Ectodermal cell (in vitro differentiated cells): ENCODE measurements at regions not wholly inside any gene's neighbourhood (a gene's known extent, or its start where the extent isn't known, plus 50 kb on each side); places are given as distances from the start of the nearest gene placed in this dataset.

ENCODE experiments used
- H3K27ac ChIP-seq: 2 replicates; pipeline ENCODE4 v1.7.0; 2013; ENCODE audit warnings: mild to moderate bottlenecking, low read depth, low read length; ENCODE audit not compliant: insufficient read depth, poor library complexity, severe bottlenecking
- H3K27me3 ChIP-seq: 2 replicates; pipeline ENCODE4 v1.7.0; 2013; ENCODE audit warnings: mild to moderate bottlenecking, low read length; ENCODE audit not compliant: insufficient read depth, control insufficient read depth, poor library complexity, severe bottlenecking
- H3K36me3 ChIP-seq: one replicate; pipeline ENCODE4 v1.7.0; 2013; ENCODE audit warnings: low read length; ENCODE audit not compliant: control insufficient read depth, insufficient read depth
- H3K4me1 ChIP-seq: one replicate; pipeline ENCODE4 v1.7.0; 2013; ENCODE audit warnings: low read length; ENCODE audit not compliant: control insufficient read depth, insufficient read depth
- H3K4me3 ChIP-seq: 2 replicates; pipeline ENCODE4 v1.7.0; 2013; ENCODE audit warnings: low read depth, low read length, control low read depth; ENCODE audit not compliant: insufficient read depth
- H3K9me3 ChIP-seq: 2 replicates; pipeline ENCODE4 v1.7.0; 2013; ENCODE audit warnings: mild to moderate bottlenecking, low read length, moderate library complexity; ENCODE audit not compliant: control insufficient read depth
- WGBS, 2 experiments: methylation state at CpG; one replicate each; pipeline ENCODE4 v1.1.7; 2013; ENCODE audit warnings: missing lambda C conversion rate in 2 of 2; 5-methylcytosine and 5-hydroxymethylcytosine counted together

DNA sequence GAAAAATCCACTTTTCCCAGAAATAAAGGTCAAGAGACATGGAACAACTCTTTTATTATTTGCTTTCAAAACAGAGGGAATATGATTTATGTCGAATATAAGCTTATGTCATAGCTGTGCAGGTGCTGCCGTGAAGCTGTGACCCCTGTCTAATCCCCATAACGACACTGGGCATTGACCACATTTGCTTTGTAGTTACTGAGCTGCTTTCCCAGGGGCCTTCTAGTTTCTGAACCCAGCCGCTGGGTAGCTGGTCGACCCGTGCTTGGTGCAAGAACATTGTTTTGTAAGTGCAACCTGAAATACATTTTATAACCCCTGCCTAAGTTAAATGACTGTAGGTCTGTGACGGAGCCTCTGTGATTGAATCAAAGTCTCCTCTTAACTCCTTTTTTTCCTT, 144.9 kb upstream of the HDAC9 start:
- H3K4me1 ChIP-seq = no peaks in the 10 kb centered on the region
- no peaks in the 10 kb centered on the region for H3K9me3 ChIP-seq
- no peak overlapping the region for H3K27ac ChIP-seq
- no peak overlapping the region for H3K4me3 ChIP-seq
- no peaks in the 10 kb centered on the region for H3K36me3 ChIP-seq
- H3K27me3 ChIP-seq = no peaks in the 10 kb centered on the region
- WGBS, 2 experiments = 84 to 89% methylated on average over 7 of the region's 7 CpGs

DNA sequence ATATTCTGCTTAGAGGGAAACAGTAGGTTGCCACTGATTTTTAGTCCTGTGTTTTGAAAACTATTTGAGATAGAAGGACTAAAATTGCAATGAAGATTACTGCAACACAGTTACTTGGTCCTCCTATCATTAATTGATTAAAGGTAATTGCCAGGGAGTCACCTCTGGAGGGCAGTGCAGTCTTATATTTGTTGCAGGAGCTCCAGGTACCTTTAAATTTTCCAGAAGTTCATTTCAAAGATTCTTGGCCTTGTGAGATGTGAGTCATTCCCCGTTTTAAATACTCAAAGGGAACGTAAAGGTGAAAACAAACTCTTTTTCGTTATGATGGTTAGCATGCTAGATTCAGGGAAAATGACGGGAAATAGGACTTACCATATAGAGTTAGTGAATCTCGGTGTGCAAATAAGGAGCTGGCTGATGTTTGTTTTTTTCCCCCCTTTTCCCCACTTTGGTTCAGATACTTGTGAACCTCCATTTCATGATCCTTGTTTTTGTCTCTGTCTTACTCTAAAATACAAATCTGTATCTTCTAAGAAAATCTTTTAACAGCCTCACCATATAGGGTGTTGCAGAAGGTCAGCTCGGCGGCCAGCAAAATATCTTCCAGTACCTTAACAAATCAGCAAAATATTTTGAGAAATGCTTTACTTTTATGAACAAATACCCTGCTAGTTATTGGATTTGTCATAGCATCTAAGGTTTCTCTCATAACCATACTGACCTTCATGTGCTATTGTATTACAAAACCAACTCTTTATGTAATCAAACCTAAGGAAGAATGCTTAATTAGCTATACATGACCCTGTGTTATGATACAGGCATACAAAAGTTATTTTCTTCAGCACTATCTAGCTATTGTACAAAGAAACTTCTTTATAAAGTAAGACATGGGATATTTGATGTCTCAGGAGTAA, 143.0 kb upstream of the HDAC9 start:
- Histone ChIP-seq H3K4me3 (no peak overlapping the region), H3K27ac (no peak overlapping the region), H3K9me3 (no peaks in the 10 kb centered on the region), H3K36me3 (no peaks in the 10 kb centered on the region), H3K4me1 (no peaks in the 10 kb centered on the region), H3K27me3 (no peaks in the 10 kb centered on the region)
- WGBS, 2 experiments = 46 to 47% methylated on average over 7 of the region's 7 CpGs

DNA sequence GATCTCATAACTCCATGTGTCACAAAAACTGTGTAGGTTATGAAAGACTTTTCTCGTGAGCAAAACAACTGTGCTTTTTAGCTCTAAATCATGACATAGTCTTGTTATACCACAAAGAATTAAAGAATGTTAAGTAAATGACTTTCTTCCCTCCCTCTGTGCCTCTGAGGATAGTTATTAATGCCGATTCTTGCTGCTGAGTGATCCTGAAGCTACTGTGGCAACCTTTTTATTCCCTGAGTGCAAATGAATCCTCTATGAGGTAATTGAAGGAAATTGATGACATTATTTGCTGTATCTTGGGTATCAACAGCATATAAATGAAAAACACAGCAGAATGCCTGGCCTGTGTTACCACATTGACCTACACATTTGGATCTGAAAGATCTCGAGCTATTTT, 142.2 kb upstream of the HDAC9 start:
- WGBS, 2 experiments = 73 to 96% methylated on average over 2 to 3 of the region's 3 CpGs
- Histone ChIP-seq H3K27me3 (no peaks in the 10 kb centered on the region), H3K36me3 (no peaks in the 10 kb centered on the region), H3K27ac (no peak overlapping the region), H3K4me1 (no peaks in the 10 kb centered on the region), H3K9me3 (no peaks in the 10 kb centered on the region), H3K4me3 (no peak overlapping the region)

DNA sequence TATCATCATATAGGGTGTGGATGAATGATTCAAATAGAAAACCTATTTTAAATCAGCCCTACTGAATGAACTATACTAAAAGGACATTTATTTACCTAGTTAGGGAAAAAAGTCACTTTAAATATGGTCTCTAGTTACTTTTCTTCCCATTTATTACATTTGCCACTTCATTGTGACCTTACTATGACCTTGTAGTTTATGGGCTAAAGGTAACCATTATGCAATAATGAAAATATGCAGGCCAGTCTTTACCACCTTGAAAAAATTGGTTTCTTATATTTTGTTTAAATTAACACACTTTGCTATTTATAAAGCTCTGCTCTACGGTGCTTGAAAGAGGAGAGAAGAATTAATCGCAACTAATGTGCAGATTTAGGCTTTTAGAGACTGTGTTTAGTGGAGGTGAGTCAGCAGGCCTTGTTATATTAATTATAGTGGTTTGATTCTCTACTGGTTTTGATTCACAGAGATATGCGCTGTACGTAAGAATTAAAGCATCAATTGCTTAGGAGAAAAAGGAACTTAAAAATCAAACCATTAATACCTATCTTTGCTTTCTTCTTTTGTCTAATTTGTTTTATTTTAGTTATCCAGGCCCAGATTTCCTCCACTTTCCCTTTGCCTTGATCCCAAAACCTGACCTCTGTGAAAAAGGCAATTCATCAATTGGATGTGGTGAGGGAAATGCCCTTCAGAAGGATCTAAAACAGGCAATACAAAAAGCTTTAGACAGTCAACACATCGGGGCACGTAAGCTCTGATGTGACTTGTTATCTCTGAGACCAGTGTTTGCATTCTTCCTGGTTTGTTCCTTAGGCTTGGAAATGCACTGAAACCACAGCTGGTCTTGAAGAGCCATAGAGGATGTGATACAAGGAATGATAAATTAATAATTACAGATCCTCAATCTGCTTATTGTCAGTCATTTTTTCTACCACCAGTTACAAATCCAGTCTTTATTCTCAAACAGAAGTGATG, 141.2 kb upstream of the HDAC9 start:
- Histone ChIP-seq H3K36me3 (no peaks in the 10 kb centered on the region), H3K4me1 (no peaks in the 10 kb centered on the region), H3K4me3 (no peak overlapping the region), H3K27ac (no peak overlapping the region), H3K27me3 (no peaks in the 10 kb centered on the region), H3K9me3 (no peaks in the 10 kb centered on the region)
- 87 to 90% methylated on average over 4 to 6 of the region's 6 CpGs for WGBS, 2 experiments

DNA sequence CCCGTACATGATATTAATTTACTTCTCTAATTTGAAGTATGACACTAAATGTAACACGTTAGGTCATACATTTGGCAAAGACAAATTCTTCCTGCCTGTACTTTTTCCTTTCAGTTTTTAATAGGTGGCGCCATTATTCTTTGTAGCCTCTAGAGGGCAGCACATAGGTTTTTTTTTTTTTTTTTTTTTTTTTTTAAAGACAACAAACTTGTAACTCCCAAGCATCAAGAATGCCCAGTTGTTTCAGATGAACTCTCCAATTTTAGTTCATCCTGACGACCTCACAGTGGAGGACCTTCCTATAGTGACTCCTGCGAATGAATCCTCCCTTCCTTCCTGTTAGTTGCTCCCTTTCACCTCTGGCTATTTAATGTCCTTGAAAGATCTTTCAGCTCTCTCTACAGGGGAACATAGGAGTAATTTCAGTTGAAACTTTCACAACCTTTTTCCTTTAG, 139.3 kb upstream of the HDAC9 start:
- 18 to 24% methylated on average over 3 to 4 of the region's 5 CpGs for WGBS, 2 experiments
- H3K4me1 ChIP-seq = no peaks in the 10 kb centered on the region
- no peaks in the 10 kb centered on the region for H3K36me3 ChIP-seq
- no peak overlapping the region for H3K27ac ChIP-seq
- H3K4me3 ChIP-seq = no peak overlapping the region
- H3K9me3 ChIP-seq = no peaks in the 10 kb centered on the region
- H3K27me3 ChIP-seq = no peaks in the 10 kb centered on the region

DNA sequence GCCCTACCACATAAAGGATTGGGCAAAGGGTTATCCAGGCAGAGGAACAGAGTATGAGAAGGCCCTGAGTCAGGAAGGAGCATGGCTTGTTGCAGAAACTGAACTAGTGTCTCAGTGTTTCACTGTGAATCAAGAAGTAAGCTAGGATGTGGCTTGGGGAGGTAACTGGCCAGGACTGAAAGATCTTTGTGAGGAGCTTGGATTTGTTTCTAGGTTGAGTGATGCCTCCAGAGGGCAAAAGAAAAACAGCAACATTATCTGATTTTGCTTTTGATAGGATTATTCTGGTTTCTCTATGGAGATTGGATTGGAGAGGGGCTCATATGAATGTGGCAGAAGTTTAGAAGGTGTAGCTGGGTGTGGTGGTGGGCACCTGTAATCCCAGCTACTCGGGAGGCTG, 137.9 kb upstream of the HDAC9 start:
- no peak overlapping the region for H3K4me3 ChIP-seq
- H3K9me3 ChIP-seq = no peaks in the 10 kb centered on the region
- H3K4me1 ChIP-seq = no peaks in the 10 kb centered on the region
- H3K36me3 ChIP-seq = no peaks in the 10 kb centered on the region
- H3K27me3 ChIP-seq = no peaks in the 10 kb centered on the region
- WGBS, 2 experiments = 96 to 100% methylated on average over 1 of the region's 1 CpG
- H3K27ac ChIP-seq = no peak overlapping the region

DNA sequence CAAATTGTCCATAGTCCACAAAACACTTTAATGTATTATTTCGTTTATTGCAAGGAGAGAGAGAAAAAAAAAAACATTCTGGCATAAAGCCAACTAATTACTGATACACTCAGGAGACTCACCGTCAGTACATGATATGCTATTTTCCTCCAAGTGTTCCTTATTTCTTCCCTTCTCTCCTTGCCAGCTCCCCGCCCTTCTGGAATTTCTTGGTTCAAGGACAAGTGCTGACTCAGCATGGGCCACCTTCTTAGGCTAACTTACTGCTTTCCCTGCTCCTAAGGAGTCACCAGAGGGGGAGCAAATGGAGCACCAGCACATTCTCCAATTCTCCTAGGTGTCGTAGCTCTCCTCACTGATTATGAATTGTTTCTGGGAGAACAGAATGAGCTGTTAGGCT, 133.8 kb upstream of the HDAC9 start:
- Histone ChIP-seq H3K4me1 (no peaks in the 10 kb centered on the region), H3K9me3 (no peaks in the 10 kb centered on the region), H3K27me3 (no peaks in the 10 kb centered on the region), H3K36me3 (no peaks in the 10 kb centered on the region), H3K27ac (no peak overlapping the region), H3K4me3 (no peak overlapping the region)
- WGBS, 2 experiments = 74 to 78% methylated on average over 4 of the region's 4 CpGs

DNA sequence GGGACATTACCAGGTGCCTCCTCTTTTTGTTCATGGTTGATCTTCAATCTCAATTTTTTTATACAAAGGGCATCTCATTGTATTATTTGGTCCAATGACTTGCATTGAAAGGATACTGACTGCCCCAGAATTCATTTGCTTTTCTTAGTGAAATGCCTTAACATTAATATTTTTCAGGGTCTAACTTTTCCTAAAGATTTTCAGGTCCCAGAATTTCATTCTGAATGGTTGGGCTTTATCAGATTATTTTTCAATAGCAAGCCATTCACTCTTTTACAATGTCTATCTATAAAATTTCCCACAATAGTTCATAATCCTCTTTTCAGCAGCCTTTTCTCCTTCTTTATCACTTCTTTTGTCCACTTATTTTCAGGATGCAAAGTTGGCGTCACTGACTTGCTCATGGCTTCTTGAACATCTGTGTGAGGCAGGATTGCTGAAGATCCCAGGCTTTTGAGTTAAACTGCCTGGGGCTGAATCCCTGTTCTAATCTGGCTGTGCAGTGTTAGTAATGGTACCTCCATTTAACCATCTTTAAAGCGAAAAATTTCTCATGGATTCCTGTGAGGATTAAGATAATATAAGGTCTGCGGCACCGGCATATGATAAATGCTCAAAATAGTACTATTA, 131.7 kb upstream of the HDAC9 start:
- H3K27ac ChIP-seq = no peak overlapping the region
- H3K36me3 ChIP-seq = no peaks in the 10 kb centered on the region
- H3K27me3 ChIP-seq = no peaks in the 10 kb centered on the region
- H3K9me3 ChIP-seq = no peaks in the 10 kb centered on the region
- no peak overlapping the region for H3K4me3 ChIP-seq
- H3K4me1 ChIP-seq = no peaks in the 10 kb centered on the region
- WGBS, 2 experiments = 67 to 88% methylated on average over 1 to 3 of the region's 4 CpGs

DNA sequence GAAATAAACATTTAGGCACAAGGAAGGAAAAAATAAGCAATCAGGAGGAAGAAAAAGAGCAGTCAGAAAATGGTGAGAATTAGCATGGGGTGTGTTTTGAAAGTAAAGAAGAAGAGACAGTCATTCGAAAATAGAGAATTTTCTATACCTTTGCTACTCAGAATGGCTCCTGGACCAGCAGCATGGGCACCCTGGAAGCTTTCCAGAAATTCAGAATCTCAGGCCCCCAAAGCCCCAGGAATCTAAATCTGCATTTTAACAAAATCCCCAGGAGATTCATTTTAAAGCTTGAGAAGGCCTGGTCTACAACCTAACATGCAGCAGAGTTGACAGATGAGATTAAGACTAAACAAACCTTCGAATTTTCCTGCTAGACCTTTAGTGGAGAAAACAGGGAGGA, 131.2 kb upstream of the HDAC9 start:
- 63 to 70% methylated on average over 2 of the region's 2 CpGs for WGBS, 2 experiments
- no peak overlapping the region for H3K4me3 ChIP-seq

DNA sequence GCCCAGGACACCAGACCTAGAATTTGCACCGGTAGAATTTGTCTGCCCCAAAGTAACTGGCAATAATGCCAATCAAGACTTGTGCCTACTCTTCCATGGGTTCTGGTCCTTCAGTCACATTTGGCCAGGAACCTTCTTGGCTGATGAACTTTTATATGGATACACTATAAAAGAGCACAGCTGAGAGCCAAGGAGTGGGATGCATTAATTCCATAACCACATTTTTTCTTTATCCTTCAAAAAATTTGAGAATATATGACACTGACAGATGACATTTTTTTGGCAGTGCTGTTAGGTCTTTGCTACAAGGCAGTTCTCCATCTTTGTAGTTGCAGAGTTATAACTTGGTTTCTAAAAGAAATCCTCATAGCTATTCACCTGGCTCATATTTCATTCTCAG, 129.2 kb upstream of the HDAC9 start:
- Histone ChIP-seq H3K27ac (no peak overlapping the region), H3K27me3 (no peaks in the 10 kb centered on the region), H3K4me1 (no peaks in the 10 kb centered on the region), H3K4me3 (no peak overlapping the region), H3K36me3 (no peaks in the 10 kb centered on the region), H3K9me3 (no peaks in the 10 kb centered on the region)
- WGBS, 2 experiments = 93 to 97% methylated on average over 1 of the region's 1 CpG

More for the DNA sequence above, 131.2 kb upstream of the HDAC9 start:
- H3K36me3 ChIP-seq = no peaks in the 10 kb centered on the region
- no peaks in the 10 kb centered on the region for H3K9me3 ChIP-seq
- H3K27ac ChIP-seq = no peak overlapping the region
- no peaks in the 10 kb centered on the region for H3K27me3 ChIP-seq
- H3K4me1 ChIP-seq = no peaks in the 10 kb centered on the region
